ENCODE measurements at regions not wholly inside any gene's neighbourhood (a gene's known extent, or its start where the extent isn't known, plus 50 kb on each side); places are given as distances from the start of the nearest gene placed in this dataset.
"Not testable (repeated sequence)": the region's sequence is repeated elsewhere in the genome, so short reads cannot be mapped to it uniquely, and the experiment has no call there.

DNA sequence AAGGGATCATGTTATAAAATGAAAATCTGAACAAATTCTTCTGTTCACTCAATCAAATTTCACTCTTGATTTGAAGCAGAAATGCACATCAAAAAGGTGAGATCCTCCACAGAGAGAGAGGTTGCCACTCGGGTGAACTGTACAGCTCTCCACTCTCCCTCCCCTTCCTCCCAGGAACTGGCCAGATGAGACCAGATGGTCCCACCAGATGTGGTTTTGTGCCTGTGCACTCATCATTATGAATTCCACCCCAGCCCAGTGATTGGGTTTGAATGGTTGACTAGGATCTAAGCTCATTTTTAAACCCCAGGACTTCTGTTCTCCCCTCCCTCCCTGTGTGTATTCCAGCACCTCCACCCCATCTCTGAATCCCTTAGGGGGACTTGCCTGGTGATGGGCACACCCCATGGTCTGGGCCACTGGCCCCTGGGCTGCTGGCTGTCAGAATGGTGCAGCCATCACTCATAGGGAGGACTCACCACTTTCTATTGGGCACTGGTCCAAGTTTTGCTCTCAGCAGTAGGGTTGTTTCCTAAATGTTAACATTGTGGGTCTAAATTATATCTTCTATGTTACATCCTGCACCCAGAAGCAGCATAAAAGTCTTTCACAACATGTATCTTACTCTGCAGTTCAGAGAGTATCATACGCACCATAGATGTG is 393.1 kb downstream of the TNS3 start:
- no peak for DNase-seq

GRCh38 chr7:47188136-47188535 is 393.8 kb downstream of the TNS3 start:
- no peak for DNase-seq

- DNase-seq, result no peak
These were observed 395.6 kb downstream of the TNS3 start for GRCh38 chr7:47186316-47186715.

GRCh38 chr7:47185839-47186238 is 396.1 kb downstream of the TNS3 start:
- DNase-seq, result no peak

DNA sequence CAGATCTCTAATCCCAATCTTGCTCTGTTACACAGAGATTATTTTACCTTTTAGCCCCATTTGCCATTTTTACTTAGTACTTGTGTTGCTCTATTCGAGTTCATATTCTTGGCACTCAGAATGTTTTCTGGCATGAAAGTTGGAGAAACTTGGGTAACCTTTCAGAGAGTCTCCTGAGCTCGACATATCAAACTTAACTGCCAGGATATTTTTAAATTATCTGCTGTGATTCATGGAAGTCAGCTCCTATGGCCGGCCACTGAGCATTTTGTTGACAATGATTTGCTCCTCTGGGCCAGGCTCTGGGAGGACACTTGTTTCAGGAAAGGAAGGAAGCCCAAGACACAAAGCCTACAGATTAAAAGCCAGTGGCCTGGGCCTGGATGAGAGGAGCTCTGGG is 396.7 kb downstream of the TNS3 start:
- no peak for DNase-seq

GRCh38 chr7:47183862-47184590 is 397.9 kb downstream of the TNS3 start:
- DNase-seq, result no peak

- DNase-seq, result no peak
These were observed 400.1 kb downstream of the TNS3 start for GRCh38 chr7:47181746-47182361.

DNA sequence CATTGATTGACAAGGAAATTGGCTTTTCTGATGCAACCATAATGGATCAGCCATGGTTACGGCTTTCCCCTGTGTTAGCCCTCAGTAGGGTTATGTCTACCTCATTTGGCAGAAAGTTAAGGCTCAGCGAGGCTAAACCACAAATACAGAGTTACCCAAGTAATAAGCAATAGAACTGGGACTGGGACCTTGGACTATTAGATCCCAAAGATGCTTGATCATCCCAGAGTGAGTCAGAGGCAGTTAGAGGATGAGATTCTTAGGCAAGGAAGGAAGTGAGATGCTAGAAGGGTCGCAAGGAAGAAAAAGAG is 401.4 kb downstream of the TNS3 start:
- no peak for DNase-seq

DNA sequence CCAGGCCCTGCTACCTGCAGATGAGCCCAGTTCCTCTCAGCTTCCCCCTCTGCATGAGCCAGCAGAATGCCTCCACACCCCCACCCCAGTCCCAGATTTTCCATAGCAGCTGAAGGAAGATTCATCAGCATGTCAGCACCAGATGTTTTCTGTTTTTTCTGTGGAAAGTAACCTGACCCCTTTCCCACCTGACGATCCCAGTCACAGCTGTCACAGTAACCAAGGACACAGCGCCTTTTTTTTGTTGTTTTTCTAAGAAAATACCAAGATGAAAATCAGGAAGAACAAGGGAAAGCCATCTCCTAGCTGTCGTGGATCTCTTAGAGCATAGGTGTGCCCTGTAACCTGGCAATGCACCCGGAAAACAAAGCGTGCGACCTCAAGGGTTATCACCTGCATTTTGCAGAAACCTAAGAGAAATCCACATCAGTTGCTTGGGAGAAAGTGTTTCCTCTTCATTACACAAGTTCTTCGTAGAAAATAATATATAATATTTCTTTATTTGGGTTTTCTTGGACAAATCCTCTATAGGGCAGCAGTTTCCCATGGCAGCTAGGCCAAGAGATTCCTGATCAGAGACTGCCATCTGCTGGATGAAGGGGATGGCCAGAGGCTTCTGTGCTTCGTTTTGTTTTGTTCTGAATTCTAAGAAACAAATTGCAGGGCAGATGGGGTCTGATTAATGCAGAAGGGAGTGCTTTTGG is 401.9 kb downstream of the TNS3 start:
- DNase-seq, result no peak

DNA sequence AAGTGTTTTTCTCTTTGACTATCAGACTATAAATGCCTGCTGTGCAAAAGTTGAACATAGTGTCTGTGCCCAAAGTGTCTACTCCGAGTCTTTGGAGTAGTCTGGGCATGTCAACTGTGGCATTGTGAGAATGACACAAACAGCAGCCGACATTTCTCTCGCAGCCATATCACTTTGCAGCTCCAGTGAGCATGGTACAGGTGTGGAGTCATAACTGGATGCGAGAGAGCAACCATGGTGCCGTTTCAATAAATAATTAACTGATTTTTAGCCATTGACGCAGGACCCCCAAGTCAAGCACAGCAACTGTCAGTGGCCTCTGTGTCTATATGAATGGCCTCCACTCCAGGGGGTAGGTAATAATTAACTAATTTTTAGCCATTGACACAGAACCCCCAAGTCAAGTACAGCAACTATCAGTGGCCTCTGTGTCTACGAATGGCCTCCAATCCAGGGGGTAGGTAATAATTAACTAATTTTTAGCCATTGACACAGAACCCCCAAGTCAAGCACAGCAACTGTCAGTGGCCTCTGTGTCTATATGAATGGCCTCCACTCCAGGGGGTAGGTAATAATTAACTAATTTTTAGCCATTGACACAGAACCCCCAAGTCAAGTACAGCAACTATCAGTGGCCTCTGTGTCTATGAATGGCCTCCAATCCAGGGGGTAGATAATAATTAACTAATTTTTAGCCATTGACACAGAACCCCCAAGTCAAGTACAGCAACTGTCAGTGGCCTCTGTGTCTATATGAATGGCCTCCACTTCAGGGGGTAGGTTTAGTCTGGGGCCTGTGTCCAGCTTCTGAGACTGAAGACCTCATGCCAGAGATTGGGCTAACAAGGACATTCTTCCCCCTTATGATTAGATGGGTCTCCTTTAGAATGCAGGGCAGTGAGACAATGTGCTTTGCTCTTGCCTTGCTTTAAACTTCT is 409.0 kb downstream of the TNS3 start:
- DNase-seq, result not testable (repeated sequence)

- DNase-seq, result no peak
These were observed 411.4 kb downstream of the TNS3 start for GRCh38 chr7:47170516-47170915.

DNA sequence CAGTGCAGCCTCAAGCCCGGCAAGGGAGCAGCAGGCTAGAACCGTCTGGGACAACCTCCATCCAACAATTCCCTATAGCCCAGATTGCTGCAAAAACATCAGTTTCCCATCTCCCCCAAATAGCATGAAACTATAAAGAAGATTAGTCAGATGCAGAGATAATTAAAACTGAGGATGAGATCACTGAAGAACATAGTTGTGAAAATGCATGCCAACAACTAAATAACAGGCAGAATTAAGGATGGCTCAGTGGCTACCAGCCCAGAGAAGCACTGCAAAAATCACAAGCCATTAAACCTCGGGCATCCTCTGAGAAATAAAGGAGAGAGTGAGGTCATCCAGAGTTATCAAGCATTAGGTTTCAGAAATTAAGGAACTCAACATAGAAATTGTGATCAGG is 427.1 kb downstream of the TNS3 start:
- DNase-seq, result no peak

GRCh38 chr7:47153576-47153975 is 428.3 kb downstream of the TNS3 start:
- no peak for DNase-seq

DNA sequence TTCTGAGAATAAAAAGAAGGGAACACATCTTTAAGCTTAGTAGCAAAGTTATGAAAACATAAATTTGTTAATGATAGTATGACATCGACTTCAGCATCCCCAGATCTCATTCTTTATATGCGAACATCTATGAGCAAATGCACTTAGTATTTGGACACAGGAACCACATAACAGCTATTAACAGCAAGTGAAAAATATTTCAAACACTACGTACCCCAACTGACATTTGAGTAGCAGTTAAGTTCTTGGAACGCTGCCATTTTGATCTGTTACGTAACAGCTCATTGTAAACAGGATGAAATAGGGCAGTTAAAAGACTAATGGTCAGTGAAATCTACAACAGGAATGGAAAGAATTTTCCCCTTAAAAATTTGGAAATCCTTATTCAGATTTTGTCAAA is 428.9 kb downstream of the TNS3 start:
- DNase-seq, result no peak

DNA sequence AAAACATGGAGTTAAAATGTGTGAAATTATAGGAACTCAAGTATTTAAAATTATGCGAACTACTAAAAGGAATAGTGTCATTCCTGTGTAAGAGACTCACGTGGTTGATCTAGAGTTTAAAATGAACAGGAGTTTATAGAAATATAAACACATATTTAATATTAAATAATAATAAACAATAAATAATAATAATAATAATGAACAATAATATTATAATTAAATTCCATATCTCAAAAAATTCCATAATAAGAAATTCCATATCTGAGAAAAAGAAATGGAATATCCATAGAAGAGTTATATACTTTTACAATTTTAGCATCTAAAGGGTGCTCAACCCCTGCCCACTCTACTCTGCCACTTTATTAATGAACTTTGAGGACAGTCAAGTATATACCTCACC is 429.6 kb downstream of the TNS3 start:
- no peak for DNase-seq

GRCh38 chr7:47150497-47151260 is 431.2 kb downstream of the TNS3 start:
- no peak for DNase-seq

GRCh38 chr7:47149971-47150370 is 431.9 kb downstream of the TNS3 start:
- no peak for DNase-seq

DNA sequence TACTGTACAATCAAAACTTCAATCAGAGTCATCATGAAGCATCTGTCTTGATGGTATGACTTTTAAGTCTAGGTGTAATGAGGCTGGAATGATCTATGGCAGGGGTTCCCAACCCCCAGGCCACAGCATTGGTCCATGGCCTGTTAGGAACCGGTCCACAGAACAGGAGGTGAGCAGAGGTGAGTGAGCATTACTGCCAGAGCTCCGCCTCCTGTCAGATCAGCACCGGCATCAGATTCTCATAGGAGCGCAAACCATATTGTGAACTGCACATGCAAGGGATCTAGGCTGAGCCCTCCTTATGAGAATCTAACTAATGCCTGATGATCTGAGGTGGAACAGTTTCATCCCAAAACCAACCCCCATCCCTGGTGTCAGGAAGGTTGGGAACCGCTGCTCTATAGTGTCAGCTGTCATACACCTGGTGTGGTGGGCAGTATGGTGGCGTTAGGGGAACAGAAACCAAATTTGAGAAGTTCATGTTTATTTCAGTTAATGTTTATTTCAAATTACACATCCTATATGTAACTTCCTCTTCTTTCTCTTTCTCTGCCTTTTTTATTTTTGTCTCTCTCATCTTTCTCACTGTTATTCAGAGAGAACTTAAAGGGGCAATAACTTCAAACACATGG is 432.6 kb downstream of the TNS3 start:
- no peak for DNase-seq

DNA sequence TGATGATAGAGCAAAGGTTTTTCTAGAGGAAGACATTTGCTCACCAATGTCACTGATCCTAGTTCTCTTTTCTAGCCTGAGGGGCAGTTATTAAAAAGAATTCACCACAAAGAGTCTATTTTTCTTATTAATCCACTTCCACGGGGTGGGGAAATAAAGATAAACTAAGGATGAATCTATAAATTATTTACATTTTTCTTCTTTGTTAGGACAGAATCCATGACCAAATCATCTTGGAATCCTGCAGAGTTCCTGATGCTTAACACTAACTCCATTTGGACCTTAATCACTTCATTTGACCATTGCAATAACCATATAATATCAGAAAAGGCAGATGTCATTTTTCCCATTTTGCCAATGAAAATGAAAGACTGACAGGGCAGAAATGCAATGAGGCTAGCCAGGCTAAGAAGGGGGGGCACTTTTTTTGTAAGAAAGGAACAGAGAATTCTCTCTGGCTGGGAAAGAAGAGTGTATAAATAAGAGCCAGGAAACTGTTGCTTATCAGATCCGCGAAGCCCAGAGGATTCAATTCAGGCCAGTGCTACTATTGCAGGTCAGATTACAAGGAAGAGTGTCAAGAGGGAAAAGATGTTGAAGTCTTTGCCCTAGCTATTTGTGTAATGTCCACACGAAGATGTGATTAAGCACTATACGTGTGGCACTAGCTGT is 433.2 kb downstream of the TNS3 start:
- DNase-seq, result no peak

DNA sequence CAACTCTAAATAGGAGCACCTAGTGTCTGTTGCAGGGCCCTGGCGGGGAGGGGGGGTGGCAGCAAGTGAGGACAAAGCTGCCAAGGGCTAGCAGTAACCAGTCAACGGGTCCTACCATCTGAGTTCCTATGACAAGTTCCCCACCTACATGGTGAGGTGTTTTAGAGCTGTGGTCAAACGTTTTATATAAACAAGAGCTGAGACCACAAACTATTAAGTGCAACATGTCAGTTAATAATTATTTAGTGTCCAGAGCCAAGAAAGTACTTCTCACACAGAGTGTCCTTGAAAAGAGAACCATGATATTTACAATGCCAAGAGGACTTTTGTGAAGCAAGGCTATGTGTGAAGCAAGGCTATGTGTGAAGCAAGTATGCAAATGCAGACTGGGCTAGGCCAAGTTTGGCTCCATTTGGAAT is 434.7 kb downstream of the TNS3 start:
- no peak for DNase-seq

DNA sequence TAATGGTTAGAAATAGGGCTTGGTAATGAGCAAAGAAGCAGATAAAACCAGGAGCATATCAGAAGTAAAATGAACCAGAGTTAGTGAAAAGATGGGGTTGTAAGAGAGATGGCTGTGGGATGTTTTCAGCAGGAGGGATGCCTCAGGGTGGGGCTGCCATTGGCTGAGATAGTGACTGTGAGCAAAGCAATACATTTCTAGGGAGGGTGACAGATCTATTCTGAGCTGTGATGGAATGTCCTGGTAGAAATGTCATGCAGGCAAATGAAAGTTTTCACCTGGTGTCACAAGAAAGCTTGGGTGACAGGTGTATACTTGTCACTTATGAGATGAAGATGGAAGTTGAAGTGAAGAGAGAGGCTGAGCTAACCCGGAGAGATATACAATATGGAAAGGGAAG is 435.9 kb downstream of the TNS3 start:
- DNase-seq, result no peak
